AG09319 (cell line): ENCODE measurements at regions not wholly inside any gene's neighbourhood (a gene's known extent, or its start where the extent isn't known, plus 50 kb on each side); places are given as distances from the start of the nearest gene placed in this dataset.

Source experiments
- DNase-seq: peaks from one replicate; pipeline ENCODE4 v3.0.0-alpha.2; 2010; ENCODE audit warnings: low read depth; ENCODE audit errors: extremely low read depth
- TF ChIP-seq, protein P1 (sequence below): IDR thresholded peaks from 2 replicates; pipeline ENCODE4 v1.5.1; 2011; ENCODE audit warnings: low read depth, mild to moderate bottlenecking, inconsistent platforms, low read length, moderate library complexity

DNA sequence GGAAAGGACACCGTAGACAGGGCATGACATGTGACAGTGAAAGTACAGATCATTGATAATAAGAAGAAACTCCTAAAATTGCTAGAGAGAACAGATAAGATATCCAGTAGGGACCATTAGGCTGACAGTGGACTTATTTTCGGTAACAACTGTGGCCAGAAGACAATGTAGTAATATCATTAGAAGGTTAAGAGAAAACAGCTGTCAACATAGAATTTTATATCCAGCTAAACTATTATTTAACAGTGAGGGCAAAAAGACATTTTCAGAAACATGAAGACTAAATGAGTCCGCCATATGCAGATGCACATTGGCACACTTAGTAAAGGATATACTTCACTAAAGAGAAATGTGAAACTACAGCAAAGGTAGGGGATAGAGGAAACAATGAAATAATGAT lies 95.4 kb upstream of the GUCA2B start:
- TF ChIP-seq, protein P1, sequence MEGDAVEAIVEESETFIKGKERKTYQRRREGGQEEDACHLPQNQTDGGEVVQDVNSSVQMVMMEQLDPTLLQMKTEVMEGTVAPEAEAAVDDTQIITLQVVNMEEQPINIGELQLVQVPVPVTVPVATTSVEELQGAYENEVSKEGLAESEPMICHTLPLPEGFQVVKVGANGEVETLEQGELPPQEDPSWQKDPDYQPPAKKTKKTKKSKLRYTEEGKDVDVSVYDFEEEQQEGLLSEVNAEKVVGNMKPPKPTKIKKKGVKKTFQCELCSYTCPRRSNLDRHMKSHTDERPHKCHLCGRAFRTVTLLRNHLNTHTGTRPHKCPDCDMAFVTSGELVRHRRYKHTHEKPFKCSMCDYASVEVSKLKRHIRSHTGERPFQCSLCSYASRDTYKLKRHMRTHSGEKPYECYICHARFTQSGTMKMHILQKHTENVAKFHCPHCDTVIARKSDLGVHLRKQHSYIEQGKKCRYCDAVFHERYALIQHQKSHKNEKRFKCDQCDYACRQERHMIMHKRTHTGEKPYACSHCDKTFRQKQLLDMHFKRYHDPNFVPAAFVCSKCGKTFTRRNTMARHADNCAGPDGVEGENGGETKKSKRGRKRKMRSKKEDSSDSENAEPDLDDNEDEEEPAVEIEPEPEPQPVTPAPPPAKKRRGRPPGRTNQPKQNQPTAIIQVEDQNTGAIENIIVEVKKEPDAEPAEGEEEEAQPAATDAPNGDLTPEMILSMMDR: no peak
- no peak for DNase-seq

DNA sequence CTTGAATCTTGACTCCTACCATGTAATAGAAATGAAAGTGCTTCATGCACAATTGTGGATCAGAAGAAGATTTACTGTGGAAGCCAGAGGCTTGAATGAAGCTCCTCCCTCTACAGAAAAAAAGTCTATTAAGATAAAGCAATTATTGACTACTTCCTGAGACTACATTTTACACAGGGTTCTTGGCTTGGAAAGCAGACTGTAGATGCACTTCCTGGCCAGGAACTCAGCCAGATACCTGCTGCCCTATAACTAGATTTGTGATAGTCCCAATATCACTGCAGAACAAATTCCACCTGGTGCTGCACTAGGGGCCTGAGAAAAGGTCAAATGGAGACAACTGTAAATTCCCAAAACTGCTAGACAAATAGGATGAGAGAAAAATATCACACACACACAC lies 96.8 kb upstream of the GUCA2B start:
- DNase-seq: no peak
- TF ChIP-seq, protein P1: no peak

DNA sequence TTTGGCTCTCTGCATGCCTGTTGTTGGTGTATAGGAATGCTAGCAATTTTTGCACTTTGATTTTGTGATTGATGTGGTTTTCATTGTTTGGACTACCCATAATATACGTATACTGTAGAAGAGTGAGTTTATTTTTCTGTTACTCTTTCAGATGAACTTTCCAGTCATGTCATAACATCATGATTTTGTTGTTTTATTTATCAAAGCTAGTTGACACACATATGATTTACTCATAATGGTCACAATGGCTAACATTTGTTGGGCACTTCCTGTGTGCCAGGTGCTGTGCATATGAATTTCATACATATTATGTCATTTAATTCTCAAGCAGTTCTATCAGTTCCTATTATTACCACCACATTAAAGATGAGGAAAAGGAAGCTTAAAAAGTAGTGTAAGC lies 98.1 kb upstream of the GUCA2B start:
- no peak for DNase-seq
- TF ChIP-seq, protein P1: no peak

DNA sequence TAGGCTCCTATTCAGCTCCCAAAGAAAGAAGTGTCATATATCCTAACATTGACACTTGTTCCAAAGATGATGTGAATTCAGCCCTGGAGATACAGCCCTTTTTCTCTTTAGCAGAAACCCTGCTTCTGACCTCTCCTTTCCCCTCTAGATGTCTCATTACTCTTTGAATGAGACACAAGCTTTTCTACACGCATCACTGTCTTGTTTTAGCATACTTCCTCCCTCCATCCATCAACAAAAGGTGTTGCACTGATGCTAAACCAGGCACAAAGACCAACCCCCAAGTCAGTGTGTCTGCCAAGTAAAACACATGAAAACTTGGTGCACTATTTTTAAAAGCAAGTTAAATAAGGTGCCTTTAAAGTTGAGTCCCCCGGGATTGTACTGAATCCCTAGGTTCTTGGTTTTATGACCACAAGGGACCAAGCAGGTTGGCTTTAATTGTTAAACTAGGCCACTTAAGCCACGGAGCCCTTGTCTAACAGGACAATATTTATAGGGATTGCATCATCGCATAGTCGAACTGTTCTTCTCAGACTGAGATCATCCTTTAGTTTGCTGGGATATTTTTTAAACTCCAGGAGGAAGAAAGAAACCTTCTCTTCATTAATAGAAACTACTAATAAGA lies 101.0 kb upstream of the GUCA2B start:
- TF ChIP-seq, protein P1: no peak
- no peak for DNase-seq

DNA sequence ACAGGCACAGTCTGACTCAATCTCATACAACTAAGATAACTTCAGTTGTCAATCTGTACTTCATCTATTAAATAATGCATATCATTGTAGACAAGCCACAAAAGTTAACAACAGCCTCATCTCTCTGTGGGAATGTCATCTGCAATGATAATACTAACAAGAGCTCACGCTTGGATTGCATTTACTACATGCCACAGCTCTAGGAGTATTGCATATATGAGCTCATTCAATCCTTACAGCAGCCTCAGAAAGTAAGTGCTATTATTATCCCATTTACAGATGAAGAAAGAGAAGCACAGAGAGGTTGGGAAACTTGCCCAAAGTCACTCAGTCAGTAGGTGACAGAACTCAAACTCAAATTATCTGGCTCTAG lies 105.7 kb upstream of the GUCA2B start:
- TF ChIP-seq, protein P1: no peak
- DNase-seq: no peak

DNA sequence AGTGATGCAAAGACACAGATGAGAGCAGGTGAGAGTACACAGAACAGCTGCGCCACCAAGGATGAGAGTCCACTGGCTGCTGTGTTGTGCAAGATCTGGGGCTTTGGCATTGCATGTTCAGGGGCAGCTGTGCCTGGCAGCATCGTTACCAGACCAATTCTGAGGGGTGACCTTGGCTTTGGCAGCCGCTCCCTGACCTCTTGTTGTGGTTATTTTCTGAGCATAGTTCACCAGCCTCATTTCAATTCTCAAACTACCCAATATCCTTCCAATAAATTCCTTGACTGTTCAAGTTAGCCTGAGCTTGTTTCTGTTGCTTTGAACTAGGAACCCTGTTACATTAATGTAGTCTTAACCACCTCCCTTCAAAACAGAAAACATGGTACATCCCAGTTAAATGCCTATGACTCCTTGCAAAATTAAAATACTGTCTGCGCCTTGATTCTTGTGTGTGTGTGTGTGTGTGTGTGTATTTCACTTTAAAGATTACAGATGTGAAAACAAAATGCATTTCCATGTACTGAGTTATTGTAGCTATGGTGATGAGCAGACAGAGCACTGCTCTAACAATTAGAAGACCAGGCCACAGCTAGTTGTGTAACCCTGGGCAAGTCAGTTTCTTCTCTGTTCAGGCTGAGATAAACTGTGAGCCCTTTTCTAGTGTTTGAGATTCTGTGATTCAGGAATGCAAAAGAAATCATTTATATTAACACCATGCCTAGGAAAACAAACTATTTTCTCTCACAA lies 106.3 kb upstream of the GUCA2B start:
- TF ChIP-seq, protein P1: no peak
- no peak for DNase-seq

DNA sequence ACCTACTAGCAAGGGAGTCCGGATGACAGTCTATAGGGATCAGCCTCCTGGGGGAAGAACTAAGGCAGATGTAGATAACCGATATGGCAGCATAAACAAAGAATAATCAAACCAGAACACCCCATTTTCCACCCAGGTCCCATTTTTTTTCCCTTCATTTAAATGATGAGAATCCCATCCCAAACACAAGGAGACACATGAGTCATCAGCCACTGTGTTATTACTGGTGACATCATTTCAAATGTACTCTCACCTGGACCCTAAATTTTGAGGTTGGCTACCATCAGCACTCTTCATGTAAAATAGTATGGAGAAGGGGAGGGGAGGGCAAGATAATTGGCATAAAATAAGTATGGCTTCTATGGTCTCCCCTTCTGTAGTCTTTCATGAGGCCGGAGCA lies 108.9 kb upstream of the GUCA2B start:
- TF ChIP-seq, protein P1: no peak

More for the DNA sequence above, 108.9 kb upstream of the GUCA2B start:
- no peak for DNase-seq
